ENCODE measurements at regions not wholly inside any gene's neighbourhood (a gene's known extent, or its start where the extent isn't known, plus 50 kb on each side); places are given as distances from the start of the nearest gene placed in this dataset.

DNA sequence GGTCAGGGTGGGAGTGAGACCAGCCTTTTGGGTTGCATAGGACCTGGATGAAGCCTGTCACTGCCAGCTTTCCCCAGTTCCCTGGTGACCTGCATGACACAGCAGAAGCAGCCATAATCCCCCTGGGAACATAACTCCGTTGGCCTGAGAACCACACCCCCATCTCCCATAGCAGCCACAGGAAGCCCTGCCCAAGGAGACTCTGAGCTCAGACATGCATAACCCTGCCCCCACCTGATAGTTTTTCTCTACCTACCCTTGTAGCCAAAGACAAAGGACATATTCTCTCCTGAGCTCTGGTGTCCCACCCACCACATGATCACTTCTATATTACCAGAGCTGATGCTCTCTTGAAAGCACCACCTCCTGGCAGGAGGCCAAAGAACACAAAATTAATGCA, 413.5 kb upstream of the HTR2A start:
- no peak for ATAC-seq
- Histone ChIP-seq H3K4me3 (no peak overlapping the region), H3K4me1 (ENCODE audit: low read depth) (no peaks in the 10 kb centered on the region), H3K36me3 (ENCODE audit: low read depth) (no peaks in the 10 kb centered on the region), H3K9me3 (peaks cover 29% of the 10 kb centered on the region)
- DNase-seq, result no peak
- TF ChIP-seq CTCF (IDR thresholded peaks at IDR 0.05), result no peak
- intact Hi-C loops (cut with DNase I, micrococcal nuclease), result no loop called here

- Histone ChIP-seq H3K4me3 (no peak overlapping the region), H3K4me1 (ENCODE audit: low read depth) (no peaks in the 10 kb centered on the region), H3K9me3 (peaks cover 36% of the 10 kb centered on the region), H3K36me3 (ENCODE audit: low read depth) (no peaks in the 10 kb centered on the region)
- intact Hi-C loops (cut with DNase I, micrococcal nuclease), result no loop called here
- no peak for TF ChIP-seq CTCF (IDR thresholded peaks at IDR 0.05)
- ATAC-seq (no peak), DNase-seq (no peak)
Observed at GRCh38 chr13:47306991-47307390, 410.1 kb upstream of the HTR2A start.

- Histone ChIP-seq H3K4me3 (no peak overlapping the region), H3K4me1 (ENCODE audit: low read depth) (no peaks in the 10 kb centered on the region), H3K36me3 (ENCODE audit: low read depth) (no peaks in the 10 kb centered on the region), H3K9me3 (peaks cover 11% of the 10 kb centered on the region)
- no peak for ATAC-seq
- intact Hi-C loops (cut with DNase I, micrococcal nuclease), result no loop called here
- TF ChIP-seq CTCF (IDR thresholded peaks at IDR 0.05), result no peak
- no peak for DNase-seq
Observed at GRCh38 chr13:47303626-47304025, 406.8 kb upstream of the HTR2A start.

DNA sequence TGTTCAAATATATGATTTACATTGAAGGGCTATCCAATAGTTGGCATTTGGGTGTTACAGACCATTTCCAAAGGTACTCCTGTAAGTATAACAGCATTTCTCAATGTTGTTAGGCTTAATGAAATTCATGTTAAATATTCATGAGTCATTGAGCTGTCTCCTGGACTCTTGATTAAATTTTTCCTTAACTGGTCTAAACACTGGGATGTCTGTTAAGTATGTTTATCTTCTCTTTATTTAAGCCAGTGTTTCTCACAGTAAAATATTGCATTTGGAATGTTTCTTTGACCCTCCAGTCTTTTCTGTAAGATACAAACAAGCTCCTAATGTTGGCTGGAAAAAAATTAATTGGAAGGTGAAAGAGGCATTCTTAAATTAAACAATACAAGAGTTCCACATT, 402.5 kb upstream of the HTR2A start:
- TF ChIP-seq CTCF (IDR thresholded peaks at IDR 0.05), result no peak
- H3K9me3 ChIP-seq, result peaks cover 12% of the 10 kb centered on the region
- no peaks in the 10 kb centered on the region for H3K36me3 ChIP-seq (ENCODE audit: low read depth)
- no peaks in the 10 kb centered on the region for H3K4me1 ChIP-seq (ENCODE audit: low read depth)
- no peak overlapping the region for H3K4me3 ChIP-seq
- intact Hi-C loops (cut with DNase I, micrococcal nuclease), result no loop called here
- ATAC-seq, result no peak
- no peak for DNase-seq

- ATAC-seq (no peak), DNase-seq (no peak)
- H3K36me3 ChIP-seq (ENCODE audit: low read depth), result no peaks in the 10 kb centered on the region
- TF ChIP-seq CTCF (IDR thresholded peaks at IDR 0.05), result no peak
- H3K9me3 ChIP-seq, result peaks cover 12% of the 10 kb centered on the region
- intact Hi-C loops (cut with DNase I, micrococcal nuclease), result no loop called here
- no peaks in the 10 kb centered on the region for H3K4me1 ChIP-seq (ENCODE audit: low read depth)
- H3K4me3 ChIP-seq, result no peak overlapping the region
Observed at GRCh38 chr13:47298506-47298905, 401.7 kb upstream of the HTR2A start.

GRCh38 chr13:47294691-47295090, 397.8 kb upstream of the HTR2A start:
- H3K4me3 ChIP-seq, result no peak overlapping the region

More at GRCh38 chr13:47294691-47295090, 397.8 kb upstream of the HTR2A start:
- no peak for TF ChIP-seq CTCF (IDR thresholded peaks at IDR 0.05)
- Histone ChIP-seq H3K9me3 (peaks cover 6% of the 10 kb centered on the region), H3K36me3 (ENCODE audit: low read depth) (no peaks in the 10 kb centered on the region), H3K4me1 (ENCODE audit: low read depth) (no peaks in the 10 kb centered on the region)
- ATAC-seq (no peak), DNase-seq (no peak)
- intact Hi-C loops (cut with DNase I, micrococcal nuclease), result no loop called here
